ENCODE measurements at regions not wholly inside any gene's neighbourhood (a gene's known extent, or its start where the extent isn't known, plus 50 kb on each side); places are given as distances from the start of the nearest gene placed in this dataset.
A peak's percentile ranks its signal among the peaks of the same experiment; 100 is the strongest.
"Not testable (repeated sequence)": the region's sequence is repeated elsewhere in the genome, so short reads cannot be mapped to it uniquely, and the experiment has no call there.

DNA sequence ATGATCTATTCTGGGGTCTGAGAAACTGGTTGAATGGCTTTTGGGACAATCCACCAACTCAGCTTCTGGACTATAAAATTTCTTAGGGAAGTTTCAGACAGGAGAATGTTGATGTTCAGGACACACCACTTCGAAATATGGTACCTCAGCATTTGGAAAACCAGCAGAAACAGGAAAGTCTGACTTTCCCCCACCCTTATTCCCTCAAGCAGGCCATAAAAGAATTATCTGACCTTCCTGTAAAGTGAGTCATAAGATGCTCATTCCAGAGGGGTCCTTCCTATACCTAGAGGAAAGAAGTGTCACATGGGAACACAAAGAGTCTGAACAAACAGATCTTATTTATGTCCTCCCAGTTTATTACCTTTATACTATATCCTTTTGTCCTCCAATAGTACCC is 415.0 kb downstream of the CPS1 start:
- Histone ChIP-seq H3K9ac (ENCODE audit: low read length in 3 of 3) (no peak overlapping the region), H3K9me3 (ENCODE audit: control insufficient read depth in 2 of 3, insufficient read depth in 1 of 3, low read length in 3 of 3) (no peaks in the 10 kb centered on the region), H3K4me3 (ENCODE audit: low read length in 3 of 3) (no peak overlapping the region), H3K27me3 (ENCODE audit: control insufficient read depth, insufficient read depth, low read length) (no peaks in the 10 kb centered on the region), H3K36me3 (ENCODE audit: control insufficient read depth in 2 of 3, insufficient read depth in 3 of 3, low read length in 3 of 3) (no peaks in the 10 kb centered on the region), H3K4me1 (ENCODE audit: control insufficient read depth in 2 of 3, insufficient read depth in 2 of 3, low read depth in 1 of 3, low read length in 3 of 3) (no peaks in the 10 kb centered on the region), H3K27ac (ENCODE audit: low read depth in 2 of 2, low read length in 2 of 2) (no peak overlapping the region)
- no peak for FAIRE-seq
- TF ChIP-seq, protein P1, sequence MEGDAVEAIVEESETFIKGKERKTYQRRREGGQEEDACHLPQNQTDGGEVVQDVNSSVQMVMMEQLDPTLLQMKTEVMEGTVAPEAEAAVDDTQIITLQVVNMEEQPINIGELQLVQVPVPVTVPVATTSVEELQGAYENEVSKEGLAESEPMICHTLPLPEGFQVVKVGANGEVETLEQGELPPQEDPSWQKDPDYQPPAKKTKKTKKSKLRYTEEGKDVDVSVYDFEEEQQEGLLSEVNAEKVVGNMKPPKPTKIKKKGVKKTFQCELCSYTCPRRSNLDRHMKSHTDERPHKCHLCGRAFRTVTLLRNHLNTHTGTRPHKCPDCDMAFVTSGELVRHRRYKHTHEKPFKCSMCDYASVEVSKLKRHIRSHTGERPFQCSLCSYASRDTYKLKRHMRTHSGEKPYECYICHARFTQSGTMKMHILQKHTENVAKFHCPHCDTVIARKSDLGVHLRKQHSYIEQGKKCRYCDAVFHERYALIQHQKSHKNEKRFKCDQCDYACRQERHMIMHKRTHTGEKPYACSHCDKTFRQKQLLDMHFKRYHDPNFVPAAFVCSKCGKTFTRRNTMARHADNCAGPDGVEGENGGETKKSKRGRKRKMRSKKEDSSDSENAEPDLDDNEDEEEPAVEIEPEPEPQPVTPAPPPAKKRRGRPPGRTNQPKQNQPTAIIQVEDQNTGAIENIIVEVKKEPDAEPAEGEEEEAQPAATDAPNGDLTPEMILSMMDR (IDR thresholded peaks at IDR 0.05; ENCODE audit: borderline replicate concordance, extremely low read depth, insufficient read depth), result no peak
- intact Hi-C loops (cut with DNase I), result no loop called here
- DNase-seq, result no peak

DNA sequence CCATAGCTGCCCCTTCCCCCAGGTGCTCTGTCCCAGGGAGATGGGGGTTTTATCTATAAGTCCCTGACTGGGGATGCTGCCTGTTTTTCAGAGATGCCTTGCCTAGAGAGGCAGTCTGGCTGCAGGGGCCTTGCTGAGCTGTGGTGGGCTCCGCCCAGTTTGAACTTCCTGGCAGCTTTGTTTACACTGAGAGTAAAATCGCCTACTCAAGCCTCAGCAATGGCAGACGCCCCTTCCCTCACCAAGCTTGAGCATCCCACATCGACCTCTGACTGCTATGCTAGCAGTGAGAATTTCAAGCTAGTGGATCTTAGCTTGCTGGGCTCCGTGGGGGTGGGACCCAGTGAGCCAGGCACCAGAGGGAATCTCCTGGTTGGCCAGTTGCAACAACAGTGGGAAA is 430.4 kb downstream of the CPS1 start:
- not testable (repeated sequence) for FAIRE-seq; H3K4me3 ChIP-seq (ENCODE audit: low read length in 3 of 3); H3K27ac ChIP-seq (ENCODE audit: low read depth in 2 of 2, low read length in 2 of 2)

DNA sequence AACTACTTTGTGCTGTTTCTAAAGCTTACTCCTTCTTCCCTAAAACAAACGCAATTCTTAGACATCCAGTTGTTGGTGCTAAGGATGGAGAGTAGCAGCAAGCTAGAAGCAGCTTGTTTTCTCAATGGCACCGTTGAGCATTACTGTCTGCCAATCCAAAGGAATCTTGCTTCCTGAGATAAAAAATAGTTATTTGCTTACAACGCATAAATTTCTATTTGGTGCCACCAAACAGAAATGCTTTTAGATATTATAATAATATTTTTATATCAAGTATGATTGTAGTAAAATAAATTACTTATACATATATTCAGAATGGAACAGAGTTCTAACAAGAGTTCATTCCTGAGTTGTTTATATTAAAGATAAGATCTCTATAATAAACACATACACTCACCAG is 434.7 kb downstream of the CPS1 start:
- no peaks in the 10 kb centered on the region for H3K9me3 ChIP-seq (ENCODE audit: control insufficient read depth in 2 of 3, insufficient read depth in 1 of 3, low read length in 3 of 3)
- H3K27me3 ChIP-seq (ENCODE audit: control insufficient read depth, insufficient read depth, low read length), result no peaks in the 10 kb centered on the region
- no peak for FAIRE-seq
- DNase-seq, result no peak
- H3K36me3 ChIP-seq (ENCODE audit: control insufficient read depth in 2 of 3, insufficient read depth in 3 of 3, low read length in 3 of 3), result no peaks in the 10 kb centered on the region
- no peak overlapping the region for H3K4me3 ChIP-seq (ENCODE audit: low read length in 3 of 3)
- TF ChIP-seq, protein P1 (IDR thresholded peaks at IDR 0.05; ENCODE audit: borderline replicate concordance, extremely low read depth, insufficient read depth), result no peak
- no peak overlapping the region for H3K27ac ChIP-seq (ENCODE audit: low read depth in 2 of 2, low read length in 2 of 2)
- no peaks in the 10 kb centered on the region for H3K4me1 ChIP-seq (ENCODE audit: control insufficient read depth in 2 of 3, insufficient read depth in 2 of 3, low read depth in 1 of 3, low read length in 3 of 3)
- intact Hi-C loops (cut with DNase I), result no loop called here
- no peak overlapping the region for H3K9ac ChIP-seq (ENCODE audit: low read length in 3 of 3)

More for the DNA sequence above, 430.4 kb downstream of the CPS1 start:
- peak in 1 of 5 donors; percentile 36 for DNase-seq
- H3K36me3 ChIP-seq (ENCODE audit: control insufficient read depth in 2 of 3, insufficient read depth in 3 of 3, low read length in 3 of 3); H3K9ac ChIP-seq (ENCODE audit: low read length in 3 of 3); H3K9me3 ChIP-seq (ENCODE audit: control insufficient read depth in 2 of 3, insufficient read depth in 1 of 3, low read length in 3 of 3); H3K4me1 ChIP-seq (ENCODE audit: control insufficient read depth in 2 of 3, insufficient read depth in 2 of 3, low read depth in 1 of 3, low read length in 3 of 3); H3K27me3 ChIP-seq (ENCODE audit: control insufficient read depth, insufficient read depth, low read length); intact Hi-C loops (cut with DNase I): not testable (repeated sequence)

DNA sequence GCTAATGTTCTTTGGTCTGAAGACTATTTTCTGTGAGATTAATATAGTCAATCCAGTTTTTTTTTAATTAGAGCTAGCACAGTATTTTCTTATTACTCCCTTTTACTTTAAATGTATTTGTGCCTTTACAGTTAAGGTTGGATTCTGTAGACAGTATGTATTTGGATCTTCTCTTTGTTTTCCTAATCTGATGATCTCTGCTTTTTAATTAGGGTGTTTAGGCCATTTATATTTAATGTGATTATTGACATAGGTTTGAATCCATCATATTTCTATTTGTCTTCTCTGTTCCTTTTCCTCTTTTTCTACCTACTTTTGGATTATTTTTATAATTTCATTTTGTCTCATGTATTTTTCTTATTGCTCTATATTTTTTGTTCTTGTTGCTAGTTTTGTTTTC is 437.7 kb downstream of the CPS1 start:
- intact Hi-C loops (cut with DNase I), result no loop called here
- no peaks in the 10 kb centered on the region for H3K36me3 ChIP-seq (ENCODE audit: control insufficient read depth in 2 of 3, insufficient read depth in 3 of 3, low read length in 3 of 3)
- H3K27me3 ChIP-seq (ENCODE audit: control insufficient read depth, insufficient read depth, low read length), result no peaks in the 10 kb centered on the region
- H3K27ac ChIP-seq (ENCODE audit: low read depth in 2 of 2, low read length in 2 of 2), result no peak overlapping the region
- no peak overlapping the region for H3K4me3 ChIP-seq (ENCODE audit: low read length in 3 of 3)
- TF ChIP-seq, protein P1 (IDR thresholded peaks at IDR 0.05; ENCODE audit: borderline replicate concordance, extremely low read depth, insufficient read depth), result no peak
- no peak for FAIRE-seq
- no peaks in the 10 kb centered on the region for H3K9me3 ChIP-seq (ENCODE audit: control insufficient read depth in 2 of 3, insufficient read depth in 1 of 3, low read length in 3 of 3)
- DNase-seq, result no peak
- no peaks in the 10 kb centered on the region for H3K4me1 ChIP-seq (ENCODE audit: control insufficient read depth in 2 of 3, insufficient read depth in 2 of 3, low read depth in 1 of 3, low read length in 3 of 3)
- H3K9ac ChIP-seq (ENCODE audit: low read length in 3 of 3), result no peak overlapping the region
